IMR-90 (cell line): ENCODE measurements at regions not wholly inside any gene's neighbourhood (a gene's known extent, or its start where the extent isn't known, plus 50 kb on each side); places are given as distances from the start of the nearest gene placed in this dataset.

Source experiments
- ATAC-seq: fragments of 200-7000 bp; cut with Tn5 transposase; 2 replicates; pipeline ENCODE4 v1.9.1; 2020; ENCODE audit warnings: low read depth, mild to moderate bottlenecking, moderate library complexity
- BruUV-seq: library from RNA; stranded (reverse); fragments of 400-500 nt; replicated peaks from 2 replicates; lab custom pipeline; 2021; lab: Mats Ljungman, UMichigan
- CTCF ChIA-PET: fragments of 300-600 bp; formaldehyde crosslinking; extraction: SDS; loops from one replicate; lab custom pipeline; 2021; ENCODE audit warnings: antibody characterized with exemption; lab: Yijun Ruan, JAX
- POLR2A ChIA-PET: fragments of 300-600 bp; sonication (Branson Sonifier 250); formaldehyde crosslinking; loops from one replicate; lab custom pipeline; 2022; ENCODE audit warnings: antibody characterized with exemption; ENCODE audit not compliant: unreplicated experiment; lab: Charles Lee
- DNase-seq: peaks from one replicate; pipeline ENCODE4 v3.0.0; 2013
- H2AFZ ChIP-seq: replicated peaks from 2 replicates; pipeline ENCODE3; 2013; ENCODE audit warnings: low read length, mild to moderate bottlenecking; ENCODE audit not compliant: poor library complexity
- H2AK5ac ChIP-seq: 2 replicates; pipeline ENCODE4 v1.6.1; 2013; ENCODE audit warnings: low read depth, low read length, inconsistent platforms
- H2AK9ac ChIP-seq: replicated peaks from 2 replicates; pipeline ENCODE3; 2013; ENCODE audit warnings: mild to moderate bottlenecking, low read depth, low read length, moderate library complexity; ENCODE audit not compliant: poor library complexity
- H2BK120ac ChIP-seq: 2 replicates; pipeline ENCODE4 v1.6.1; 2013; ENCODE audit warnings: low read depth, low read length, inconsistent platforms
- H2BK15ac ChIP-seq: 3 replicates; pipeline ENCODE4 v1.6.1; 2013; ENCODE audit warnings: low read depth, low read length, inconsistent platforms
- H2BK20ac ChIP-seq: 2 replicates; pipeline ENCODE4 v1.6.1; 2013; ENCODE audit warnings: low read depth, mild to moderate bottlenecking, inconsistent platforms, low read length, moderate library complexity
- H2BK5ac ChIP-seq: 2 replicates; pipeline ENCODE4 v1.6.1; 2013; ENCODE audit warnings: mild to moderate bottlenecking, low read depth, low read length, inconsistent platforms; ENCODE audit not compliant: poor library complexity, severe bottlenecking
- H3K14ac ChIP-seq: replicated peaks from 2 replicates; pipeline ENCODE4 v1.6.1; 2013; ENCODE audit warnings: low read depth, low read length, inconsistent platforms
- H3K18ac ChIP-seq: 2 replicates; pipeline ENCODE4 v1.6.1; 2013; ENCODE audit warnings: low read depth, low read length, control low read depth
- H3K23ac ChIP-seq: 2 replicates; pipeline ENCODE4 v1.6.1; 2013; ENCODE audit warnings: low read depth, low read length, inconsistent platforms
- H3K27ac ChIP-seq: 2 replicates; pipeline ENCODE4 v1.5.1; 2013; ENCODE audit warnings: mild to moderate bottlenecking, control low read depth, low read length; ENCODE audit not compliant: insufficient read depth
- H3K27me3 ChIP-seq: 2 replicates; pipeline ENCODE4 v1.6.1; 2013; ENCODE audit warnings: low read length; ENCODE audit not compliant: control insufficient read depth, insufficient read depth
- H3K36me3 ChIP-seq: 2 replicates; pipeline ENCODE4 v1.6.1; 2013; ENCODE audit warnings: low read length, mixed read lengths; ENCODE audit not compliant: control insufficient read depth, insufficient read depth
- H3K4ac ChIP-seq: 2 replicates; pipeline ENCODE4 v1.6.1; 2013; ENCODE audit warnings: low read depth, low read length, inconsistent platforms
- H3K4me1 ChIP-seq: 2 replicates; pipeline ENCODE4 v1.6.1; 2013; ENCODE audit warnings: low read length, mixed read lengths; ENCODE audit not compliant: control insufficient read depth, insufficient read depth
- H3K4me2 ChIP-seq: 2 replicates; pipeline ENCODE4 v1.6.1; 2013; ENCODE audit warnings: low read depth, mild to moderate bottlenecking, control low read depth, low read length, moderate library complexity
- H3K4me3 ChIP-seq: 2 replicates; pipeline ENCODE4 v1.5.1; 2013; ENCODE audit warnings: low read depth, mild to moderate bottlenecking, control low read depth, low read length, moderate library complexity; ENCODE audit not compliant: insufficient read depth
- H3K56ac ChIP-seq: 2 replicates; pipeline ENCODE4 v1.6.1; 2013; ENCODE audit warnings: low read length, inconsistent platforms; ENCODE audit not compliant: insufficient read depth; ENCODE audit errors: extremely low read depth
- H3K79me1 ChIP-seq, 2 experiments: 2 replicates each; pipeline ENCODE4 v1.6.1; 2013; ENCODE audit warnings: low read length in 2 of 2, inconsistent platforms in 1 of 2, low read depth in 1 of 2
- H3K9ac ChIP-seq: 2 replicates; pipeline ENCODE4 v1.6.1; 2013; ENCODE audit warnings: low read depth, low read length, control low read depth
- H3K9me1 ChIP-seq: 2 replicates; pipeline ENCODE4 v1.6.1; 2013; ENCODE audit warnings: low read length, inconsistent platforms; ENCODE audit not compliant: insufficient read depth
- H3K9me3 ChIP-seq: 2 replicates; pipeline ENCODE4 v1.6.1; 2013; ENCODE audit warnings: low read length; ENCODE audit not compliant: control insufficient read depth, insufficient read depth
- H4K20me1 ChIP-seq: 2 replicates; pipeline ENCODE4 v1.6.1; 2013; ENCODE audit warnings: low read length, inconsistent platforms; ENCODE audit not compliant: insufficient read depth
- H4K5ac ChIP-seq: 2 replicates; pipeline ENCODE4 v1.6.1; 2013; ENCODE audit warnings: mild to moderate bottlenecking, low read depth, low read length, control low read depth
- H4K8ac ChIP-seq, 2 experiments: 2 replicates each; pipeline ENCODE4 v1.6.1; 2013; ENCODE audit warnings: low read depth in 2 of 2, low read length in 2 of 2, control low read depth in 1 of 2, inconsistent platforms in 1 of 2
- H4K91ac ChIP-seq: 2 replicates; pipeline ENCODE4 v1.6.1; 2013; ENCODE audit warnings: low read depth, low read length, inconsistent platforms; ENCODE audit not compliant: insufficient read depth
- BHLHE40 ChIP-seq: fragments of 150-350 bp; IDR thresholded peaks from 2 replicates; pipeline ENCODE4 v1.6.1; 2016; ENCODE audit warnings: mild to moderate bottlenecking, low read depth, low read length
- CEBPB ChIP-seq: IDR thresholded peaks from 2 replicates; pipeline ENCODE4 v1.6.1; 2012; ENCODE audit warnings: low read depth, low read length, improper control_type of control experiment
- CHD1 ChIP-seq: IDR thresholded peaks from 2 replicates; pipeline ENCODE4 v1.6.1; 2012; ENCODE audit warnings: low read depth, low read length, improper control_type of control experiment
- CTCF ChIP-seq: conservative IDR thresholded peaks from 2 replicates; pipeline ENCODE4 v1.5.1; 2012; ENCODE audit warnings: mild to moderate bottlenecking, low read depth, low read length, improper control_type of control experiment
- FOS ChIP-seq: fragments of 150-350 bp; IDR thresholded peaks from 2 replicates; pipeline ENCODE4 v1.6.1; 2016; ENCODE audit warnings: low read depth, low read length
- MAFK ChIP-seq: IDR thresholded peaks from 2 replicates; pipeline ENCODE4 v1.6.1; 2012; ENCODE audit warnings: low read depth, low read length, improper control_type of control experiment
- MXI1 ChIP-seq: IDR thresholded peaks from 2 replicates; pipeline ENCODE4 v1.6.1; 2012; ENCODE audit warnings: low read depth, mild to moderate bottlenecking, low read length, moderate library complexity, borderline replicate concordance
- RCOR1 ChIP-seq: IDR thresholded peaks from 2 replicates; pipeline ENCODE4 v1.6.1; 2012; ENCODE audit warnings: mild to moderate bottlenecking, low read length, improper control_type of control experiment; ENCODE audit not compliant: insufficient replicate concordance
- USF2 ChIP-seq: fragments of 150-350 bp; IDR thresholded peaks from 2 replicates; pipeline ENCODE4 v1.6.1; 2017; ENCODE audit warnings: mild to moderate bottlenecking, antibody characterized with exemption, low read length, low read depth
- WGBS, 2 experiments: methylation state at CpG; one replicate each; pipeline versions ENCODE4 v1.1.5 to v1.1.7; 2013; ENCODE audit warnings: missing lambda C conversion rate in 2 of 2; ENCODE audit not compliant: insufficient read length in 1 of 2; ENCODE audit errors: extremely low coverage in 2 of 2; 5-methylcytosine and 5-hydroxymethylcytosine counted together
- dilution Hi-C: fragments of 300-500 bp; cut with HindIII; formaldehyde crosslinking; loops from one replicate; pipeline ENCODE4 v1.14.3; 2018; ENCODE audit warnings: low sequenced_read_pairs; ENCODE audit not compliant: unreplicated experiment
- in situ Hi-C: fragments of 300-500 bp; cut with MboI; formaldehyde crosslinking; loops from 3 replicates; pipeline ENCODE4 v1.14.3; 2019; ENCODE audit warnings: low sequenced_read_pairs, inconsistent platforms, mixed read lengths
- intact Hi-C: fragments of 100-400 bp; cut with micrococcal nuclease; formaldehyde crosslinking; loops from 2 replicates; pipeline ENCODE4 v1.10.0; 2022

GRCh38 chr2:198268519-198268918, 464.1 kb downstream of the PLCL1 start:
- Histone ChIP-seq H3K23ac (no peak overlapping the region), H2AK5ac (no peak overlapping the region), H3K18ac (no peak overlapping the region), H3K4me1 (no peaks in the 10 kb centered on the region), H3K4me3 (no peak overlapping the region), H3K9ac (no peak overlapping the region), H3K4ac (no peak overlapping the region), H3K9me3 (no peaks in the 10 kb centered on the region), H3K27ac (no peak overlapping the region), H3K36me3 (no peaks in the 10 kb centered on the region), H2BK15ac (no peak overlapping the region), H3K79me1 (no peaks in the 10 kb centered on the region), H4K8ac (no peak overlapping the region), H3K56ac (no peak overlapping the region), H2AFZ (no peak overlapping the region), H2AK9ac (no peak overlapping the region), H2BK20ac (no peak overlapping the region), H2BK120ac (no peak overlapping the region), H3K9me1 (no peaks in the 10 kb centered on the region), H4K91ac (no peak overlapping the region), H2BK5ac (no peak overlapping the region), H3K4me2 (no peak overlapping the region), H3K27me3 (no peaks in the 10 kb centered on the region), H4K20me1 (no peaks in the 10 kb centered on the region), H4K5ac (no peak overlapping the region), H3K14ac (no peak overlapping the region)
- no TSS peak for BruUV-seq
- dilution Hi-C loops = no loop called here
- no CpG with 5 or more reads among the region's 1 CpG for WGBS, 2 experiments
- in situ Hi-C loops = no loop called here
- ChIA-PET POLR2A (no interaction called here), CTCF (interaction anchor here (0.7 kb wide), 1 partner anchor 216 kb away, joined by 3 read pairs; no protein-coding TSS in a partner anchor)
- DNase-seq = no peak
- no peak for TF ChIP-seq MXI1
- no peak for TF ChIP-seq CTCF
- TF ChIP-seq CHD1 = no peak
- no peak for TF ChIP-seq CEBPB
- no peak for TF ChIP-seq FOS
- TF ChIP-seq RCOR1 = no peak
- TF ChIP-seq BHLHE40 = no peak
- no peak for TF ChIP-seq MAFK
- TF ChIP-seq USF2 = no peak
- intact Hi-C loops = no loop called here
- ATAC-seq = no peak
